ENCODE measurements at regions not wholly inside any gene's neighbourhood (a gene's known extent, or its start where the extent isn't known, plus 50 kb on each side); places are given as distances from the start of the nearest gene placed in this dataset.

DNA sequence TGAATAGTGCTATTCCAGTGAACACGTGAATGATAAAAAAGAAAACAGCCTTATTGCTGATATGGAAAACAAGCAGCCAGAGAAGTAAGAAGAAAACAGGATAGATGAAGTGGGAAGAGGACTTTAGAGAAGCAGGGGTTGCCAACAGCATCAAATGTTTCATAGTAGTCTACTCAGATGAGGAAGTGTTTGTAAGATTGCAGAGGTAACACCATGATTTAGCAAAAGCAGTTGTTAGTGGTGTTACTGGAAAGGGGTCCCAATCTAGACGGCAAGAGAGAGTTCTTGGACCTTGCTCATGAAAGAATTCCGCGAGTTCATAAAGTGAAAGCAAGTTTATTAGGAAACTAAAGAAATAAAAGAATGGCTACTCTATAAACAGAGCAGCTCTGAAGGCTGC, 108.8 kb upstream of the MCTP2 start:
- TF ChIP-seq POLR2AphosphoS5 (IDR thresholded peaks at IDR 0.05; ENCODE audit: low read depth, low read length) = no peak
- TF ChIP-seq TAF1 (IDR thresholded peaks at IDR 0.05; ENCODE audit: borderline replicate concordance, insufficient read depth, low read length) = no peak
- TF ChIP-seq SIN3A (IDR thresholded peaks at IDR 0.05; ENCODE audit: borderline replicate concordance, insufficient read depth, low read length) = no peak
- TF ChIP-seq, protein P1, sequence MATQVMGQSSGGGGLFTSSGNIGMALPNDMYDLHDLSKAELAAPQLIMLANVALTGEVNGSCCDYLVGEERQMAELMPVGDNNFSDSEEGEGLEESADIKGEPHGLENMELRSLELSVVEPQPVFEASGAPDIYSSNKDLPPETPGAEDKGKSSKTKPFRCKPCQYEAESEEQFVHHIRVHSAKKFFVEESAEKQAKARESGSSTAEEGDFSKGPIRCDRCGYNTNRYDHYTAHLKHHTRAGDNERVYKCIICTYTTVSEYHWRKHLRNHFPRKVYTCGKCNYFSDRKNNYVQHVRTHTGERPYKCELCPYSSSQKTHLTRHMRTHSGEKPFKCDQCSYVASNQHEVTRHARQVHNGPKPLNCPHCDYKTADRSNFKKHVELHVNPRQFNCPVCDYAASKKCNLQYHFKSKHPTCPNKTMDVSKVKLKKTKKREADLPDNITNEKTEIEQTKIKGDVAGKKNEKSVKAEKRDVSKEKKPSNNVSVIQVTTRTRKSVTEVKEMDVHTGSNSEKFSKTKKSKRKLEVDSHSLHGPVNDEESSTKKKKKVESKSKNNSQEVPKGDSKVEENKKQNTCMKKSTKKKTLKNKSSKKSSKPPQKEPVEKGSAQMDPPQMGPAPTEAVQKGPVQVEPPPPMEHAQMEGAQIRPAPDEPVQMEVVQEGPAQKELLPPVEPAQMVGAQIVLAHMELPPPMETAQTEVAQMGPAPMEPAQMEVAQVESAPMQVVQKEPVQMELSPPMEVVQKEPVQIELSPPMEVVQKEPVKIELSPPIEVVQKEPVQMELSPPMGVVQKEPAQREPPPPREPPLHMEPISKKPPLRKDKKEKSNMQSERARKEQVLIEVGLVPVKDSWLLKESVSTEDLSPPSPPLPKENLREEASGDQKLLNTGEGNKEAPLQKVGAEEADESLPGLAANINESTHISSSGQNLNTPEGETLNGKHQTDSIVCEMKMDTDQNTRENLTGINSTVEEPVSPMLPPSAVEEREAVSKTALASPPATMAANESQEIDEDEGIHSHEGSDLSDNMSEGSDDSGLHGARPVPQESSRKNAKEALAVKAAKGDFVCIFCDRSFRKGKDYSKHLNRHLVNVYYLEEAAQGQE (IDR thresholded peaks at IDR 0.05; ENCODE audit: insufficient read depth in 1 of 2, low read depth in 2 of 2, low read length in 2 of 2) = no peak
- TF ChIP-seq FOXP2 (optimal IDR thresholded peaks at IDR 0.05; ENCODE audit: borderline replicate concordance, extremely low read depth, extremely low read length, insufficient read depth) = no peak

All from PFSK-1 (cell line).